Renal cortex interstitium (tissue), 11 donors: ENCODE measurements at regions not wholly inside any gene's neighbourhood (a gene's known extent, or its start where the extent isn't known, plus 50 kb on each side); places are given as distances from the start of the nearest gene placed in this dataset.

ENCODE experiments used
- DNase-seq, 11 donors: peaks; one replicate each; pipeline ENCODE4 v3.0.0-alpha.2; 2013; ENCODE audit warnings: low read depth in 9 of 11, low spot score in 4 of 11; ENCODE audit errors: extremely low read depth in 1 of 11

- no peak for DNase-seq
Observed at GRCh38 chr5:120960510-120960909, 496.4 kb downstream of the PRR16 start.

GRCh38 chr5:120967366-120967765 is 503.3 kb downstream of the PRR16 start:
- no peak for DNase-seq

- DNase-seq: no peak
Observed at GRCh38 chr5:120974690-120975089, 510.6 kb downstream of the PRR16 start.

GRCh38 chr5:120982351-120982750 is 518.3 kb downstream of the PRR16 start:
- no peak for DNase-seq

- DNase-seq: no peak
Observed at GRCh38 chr5:120985526-120985925, 521.4 kb downstream of the PRR16 start.

GRCh38 chr5:120988491-120988890 is 524.4 kb downstream of the PRR16 start:
- DNase-seq: no peak

- DNase-seq: no peak
Observed at GRCh38 chr5:120988941-120989340, 524.8 kb downstream of the PRR16 start.

GRCh38 chr5:120991569-120991968 is 527.5 kb downstream of the PRR16 start:
- no peak for DNase-seq

- no peak for DNase-seq
Observed at GRCh38 chr5:120994112-120994511, 530.0 kb downstream of the PRR16 start.

GRCh38 chr5:120999550-120999949 is 535.5 kb downstream of the PRR16 start:
- no peak for DNase-seq

GRCh38 chr5:121006217-121006616 is 542.1 kb downstream of the PRR16 start:
- DNase-seq: no peak

- DNase-seq: no peak
Observed at GRCh38 chr5:121008041-121008440, 543.9 kb downstream of the PRR16 start.

GRCh38 chr5:121009058-121009457 is 545.0 kb downstream of the PRR16 start:
- DNase-seq: no peak

GRCh38 chr5:121018004-121018403 is 553.9 kb downstream of the PRR16 start:
- DNase-seq: no peak

GRCh38 chr5:121019106-121019505 is 555.0 kb downstream of the PRR16 start:
- DNase-seq: no peak

GRCh38 chr5:121019734-121020133 is 555.6 kb downstream of the PRR16 start:
- DNase-seq: no peak

GRCh38 chr5:121021681-121022080 is 557.6 kb downstream of the PRR16 start:
- no peak for DNase-seq

- no peak for DNase-seq
Observed at GRCh38 chr5:121024416-121025311, 560.6 kb downstream of the PRR16 start.

GRCh38 chr5:121025671-121026070 is 561.6 kb downstream of the PRR16 start:
- no peak for DNase-seq

GRCh38 chr5:121027636-121028035 is 563.5 kb downstream of the PRR16 start:
- no peak for DNase-seq
